ENCODE measurements at regions not wholly inside any gene's neighbourhood (a gene's known extent, or its start where the extent isn't known, plus 50 kb on each side); places are given as distances from the start of the nearest gene placed in this dataset.
A peak's percentile ranks its signal among the peaks of the same experiment; 100 is the strongest.

- no peak for TF ChIP-seq POLR2A (IDR thresholded peaks at IDR 0.05; ENCODE audit: extremely low read depth, insufficient read length)
- no peak for TF ChIP-seq MYC (IDR thresholded peaks at IDR 0.05; ENCODE audit: low read depth, low read length)
- TF ChIP-seq CTCF (IDR thresholded peaks at IDR 0.05; ENCODE audit: low read depth, low read length), result peak; percentile 0
- TF ChIP-seq MAX (IDR thresholded peaks at IDR 0.05; ENCODE audit: low read depth, low read length), result no peak
- no peak overlapping the region for H3K4me3 ChIP-seq (ENCODE audit: low read depth, low read length)
Measured at GRCh38 chr6:1525364-1526038, 84.2 kb upstream of the FOXC1 start.

GRCh38 chr6:1526398-1527072, 83.2 kb upstream of the FOXC1 start:
- no peak overlapping the region for H3K4me3 ChIP-seq (ENCODE audit: low read depth, low read length)
- TF ChIP-seq POLR2A (IDR thresholded peaks at IDR 0.05; ENCODE audit: extremely low read depth, insufficient read length) (no peak), MAX (IDR thresholded peaks at IDR 0.05; ENCODE audit: low read depth, low read length) (no peak), MYC (IDR thresholded peaks at IDR 0.05; ENCODE audit: low read depth, low read length) (no peak), CTCF (IDR thresholded peaks at IDR 0.05; ENCODE audit: low read depth, low read length) (no peak)
- DNase-seq (ENCODE audit: low read depth), result no peak

More at GRCh38 chr6:1525364-1526038, 84.2 kb upstream of the FOXC1 start:
- DNase-seq (ENCODE audit: low read depth), result no peak

- TF ChIP-seq MAX (IDR thresholded peaks at IDR 0.05; ENCODE audit: low read depth, low read length), result peak; percentile 56; the same call in 1 of the 2 replicates
- TF ChIP-seq CTCF (IDR thresholded peaks at IDR 0.05; ENCODE audit: low read depth, low read length), result no peak
- DNase-seq (ENCODE audit: low read depth), result no peak
Measured at GRCh38 chr6:1527073-1527457, 82.7 kb upstream of the FOXC1 start.

GRCh38 chr6:1535295-1535694, 74.4 kb upstream of the FOXC1 start:
- DNase-seq (ENCODE audit: low read depth), result no peak
- no peak overlapping the region for H3K4me3 ChIP-seq (ENCODE audit: low read depth, low read length)
- TF ChIP-seq MAX (IDR thresholded peaks at IDR 0.05; ENCODE audit: low read depth, low read length) (no peak), MYC (IDR thresholded peaks at IDR 0.05; ENCODE audit: low read depth, low read length) (no peak), CTCF (IDR thresholded peaks at IDR 0.05; ENCODE audit: low read depth, low read length) (no peak), POLR2A (IDR thresholded peaks at IDR 0.05; ENCODE audit: extremely low read depth, insufficient read length) (no peak)

More at GRCh38 chr6:1527073-1527457, 82.7 kb upstream of the FOXC1 start:
- no peak overlapping the region for H3K4me3 ChIP-seq (ENCODE audit: low read depth, low read length)

GRCh38 chr6:1536526-1537429, 72.9 kb upstream of the FOXC1 start:
- H3K4me3 ChIP-seq (ENCODE audit: low read depth, low read length), result no peak overlapping the region
- peak; percentile 42; the same call in 1 of the 2 replicates for TF ChIP-seq MAX (IDR thresholded peaks at IDR 0.05; ENCODE audit: low read depth, low read length)
- no peak for TF ChIP-seq CTCF (IDR thresholded peaks at IDR 0.05; ENCODE audit: low read depth, low read length)
- DNase-seq (ENCODE audit: low read depth), result no peak

All from NB4 (cell line).